Testis (tissue), 2 donors: ENCODE measurements at regions not wholly inside any gene's neighbourhood (a gene's known extent, or its start where the extent isn't known, plus 50 kb on each side); places are given as distances from the start of the nearest gene placed in this dataset.

Source experiments
- CTCF ChIP-seq, 3 experiments: fragments of 450-650 bp in 2 of 3; fragments of 200-600 bp in 1 of 3; sonication (generic) in 1 of 3; IDR thresholded peaks; one replicate each; pipeline ENCODE4 v1.5.1; 2016 to 2019; ENCODE audit warnings: antibody characterized with exemption in 3 of 3, mild to moderate bottlenecking in 2 of 3, moderate library complexity in 1 of 3
- POLR2A ChIP-seq: fragments of 450-650 bp; IDR thresholded peaks from one replicate; pipeline ENCODE4 v1.6.1; 2017; ENCODE audit warnings: antibody characterized with exemption, mild to moderate bottlenecking, moderate library complexity

GRCh38 chr3:124409650-124410275 lies 320.5 kb upstream of the UMPS start:
- TF ChIP-seq POLR2A, result no peak
- no peak for TF ChIP-seq CTCF (IDR thresholded peaks at IDR 0.05)
